ENCODE measurements at regions not wholly inside any gene's neighbourhood (a gene's known extent, or its start where the extent isn't known, plus 50 kb on each side); places are given as distances from the start of the nearest gene placed in this dataset.

GRCh38 chr2:226306969-226307368 lies 492.7 kb downstream of the IRS1 start:
- H3K27me3 Mint-ChIP-seq (ENCODE audit: insufficient read depth, low read depth, poor library complexity), result no peaks in the 10 kb centered on the region

GRCh38 chr2:226304308-226304707 lies 495.3 kb downstream of the IRS1 start:
- Mint-ChIP-seq H3K4me3 (no peak overlapping the region), H3K4me1 (no peaks in the 10 kb centered on the region), H3K27ac (no peak overlapping the region), H3K27me3 (ENCODE audit: insufficient read depth, low read depth, poor library complexity) (no peaks in the 10 kb centered on the region), H3K9me3 (no peaks in the 10 kb centered on the region), H3K36me3 (ENCODE audit: low read depth) (no peaks in the 10 kb centered on the region)
- Histone ChIP-seq H3K4me3 (no peak overlapping the region), H3K27me3 (ENCODE audit: insufficient read depth) (no peaks in the 10 kb centered on the region), H3K9me2 (ENCODE audit: insufficient read depth) (no peaks in the 10 kb centered on the region), H3K4me1 (ENCODE audit: insufficient read depth) (no peaks in the 10 kb centered on the region), H2AFZ (no peak overlapping the region; the same call in 1 of the 2 replicates), H3K4me2 (no peak overlapping the region), H3F3A (replicated peaks; ENCODE audit: low read depth) (no peaks in the 10 kb centered on the region), H3K27ac (ENCODE audit: low read depth) (no peak overlapping the region), H3K36me3 (ENCODE audit: insufficient read depth) (no peaks in the 10 kb centered on the region), H4K20me1 (replicated peaks; ENCODE audit: insufficient read depth) (no peaks in the 10 kb centered on the region), H3K79me2 (replicated peaks; ENCODE audit: insufficient read depth) (no peaks in the 10 kb centered on the region)
- no peak for DNase-seq (ENCODE audit: low spot score)
- no peak for ATAC-seq
- TF ChIP-seq ETS1 (IDR thresholded peaks at IDR 0.05), result no peak
- no peak for TF ChIP-seq ZNF462 (CRISPR knock-in tag; IDR thresholded peaks at IDR 0.05)
- TF ChIP-seq JUNB (IDR thresholded peaks at IDR 0.05; ENCODE audit: unreplicated experiment), result no peak
- no peak for TF ChIP-seq STAT1 (IDR thresholded peaks at IDR 0.05; ENCODE audit: unreplicated experiment)
- no peak for TF ChIP-seq ZNF331 (CRISPR knock-in tag; IDR thresholded peaks at IDR 0.05; ENCODE audit: low read depth)
- no peak for TF ChIP-seq CTCF (conservative IDR thresholded peaks at IDR 0.05; ENCODE audit: low read depth in 2 of 2)

More at GRCh38 chr2:226306969-226307368, 492.7 kb downstream of the IRS1 start:
- Histone ChIP-seq H3F3A (replicated peaks; ENCODE audit: low read depth) (no peaks in the 10 kb centered on the region), H3K9me2 (ENCODE audit: insufficient read depth) (no peaks in the 10 kb centered on the region), H3K4me3 (no peak overlapping the region), H3K36me3 (ENCODE audit: insufficient read depth) (no peaks in the 10 kb centered on the region), H2AFZ (no peak overlapping the region), H3K79me2 (replicated peaks; ENCODE audit: insufficient read depth) (no peaks in the 10 kb centered on the region), H3K4me2 (no peak overlapping the region), H3K27ac (ENCODE audit: low read depth) (no peak overlapping the region), H3K4me1 (ENCODE audit: insufficient read depth) (no peaks in the 10 kb centered on the region), H3K27me3 (ENCODE audit: insufficient read depth) (no peaks in the 10 kb centered on the region), H4K20me1 (replicated peaks; ENCODE audit: insufficient read depth) (no peaks in the 10 kb centered on the region)
- H3K36me3 Mint-ChIP-seq (ENCODE audit: low read depth), result no peaks in the 10 kb centered on the region
- H3K27ac Mint-ChIP-seq, result 0 out of 2 replicates have a peak overlapping the region, but pooled peaks have one; percentile 40
- TF ChIP-seq ETS1 (IDR thresholded peaks at IDR 0.05), result no peak
- no peak for TF ChIP-seq CREB1 (CRISPR knock-in tag; IDR thresholded peaks at IDR 0.05; ENCODE audit: low read depth)
- no peak for TF ChIP-seq STAT1 (IDR thresholded peaks at IDR 0.05; ENCODE audit: unreplicated experiment)
- no peak for TF ChIP-seq JUNB (IDR thresholded peaks at IDR 0.05; ENCODE audit: unreplicated experiment)
- TF ChIP-seq EZH2phosphoT487 (IDR thresholded peaks at IDR 0.05; ENCODE audit: unreplicated experiment), result no peak
- no peak for TF ChIP-seq ZNF114 (CRISPR knock-in tag; IDR thresholded peaks at IDR 0.05)
- no peak for TF ChIP-seq ZNF331 (CRISPR knock-in tag; IDR thresholded peaks at IDR 0.05; ENCODE audit: low read depth)
- TF ChIP-seq POLR2AphosphoS5 (IDR thresholded peaks at IDR 0.05; ENCODE audit: low read depth), result no peak
- ATAC-seq, result no peak
- no peaks in the 10 kb centered on the region for H3K4me1 Mint-ChIP-seq
- no peak for DNase-seq (ENCODE audit: low spot score)
- no peak overlapping the region for H3K4me3 Mint-ChIP-seq
- H3K9me3 Mint-ChIP-seq, result no peaks in the 10 kb centered on the region
